GM13977 (cell line): ENCODE measurements at regions not wholly inside any gene's neighbourhood (a gene's known extent, or its start where the extent isn't known, plus 50 kb on each side); places are given as distances from the start of the nearest gene placed in this dataset.
"Not testable (repeated sequence)": the region's sequence is repeated elsewhere in the genome, so short reads cannot be mapped to it uniquely, and the experiment has no call there.

Experiments used
- DNase-seq: peaks from one replicate; pipeline ENCODE4 v3.0.0; 2012; ENCODE audit warnings: low spot score
- CTCF ChIP-seq: IDR thresholded peaks from 2 replicates; pipeline ENCODE4 v1.5.1; 2012; ENCODE audit warnings: mild to moderate bottlenecking, control low read depth; ENCODE audit not compliant: insufficient read depth; ENCODE audit errors: extremely low read depth, missing control alignments
- in situ Hi-C: fragments of 300-500 bp; cut with MboI; formaldehyde crosslinking; loops from one replicate; pipeline ENCODE4 v1.12.0; 2022; ENCODE audit warnings: low sequenced_read_pairs, low pct_unique_long_range_greater_than_20kb, mixed read lengths, inconsistent platforms; ENCODE audit not compliant: unreplicated experiment

DNA sequence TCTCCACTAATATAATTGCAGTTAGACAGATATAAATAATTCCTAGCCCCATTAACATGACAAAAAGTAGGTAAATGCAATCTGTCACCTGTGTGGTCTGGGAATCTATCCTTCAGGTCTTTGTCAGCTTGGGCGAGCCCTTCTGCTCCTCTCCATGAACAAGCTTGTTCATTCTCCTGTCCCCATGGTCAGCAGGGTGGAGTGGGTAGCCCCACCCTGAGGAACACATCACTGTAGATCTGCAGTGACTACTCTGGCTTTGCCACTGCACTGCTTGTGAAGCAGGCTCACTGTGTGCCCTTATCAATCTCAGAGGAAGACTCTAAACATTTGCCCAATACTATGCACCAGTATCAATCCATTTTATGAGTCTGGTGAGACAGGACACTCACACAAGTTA is 279.0 kb downstream of the MATN1 start:
- DNase-seq = no peak
- TF ChIP-seq CTCF = no peak
- in situ Hi-C loops = no loop called here

GRCh38 chr1:30438274-30438673 is 285.1 kb downstream of the MATN1 start:
- in situ Hi-C loops, DNase-seq: not testable (repeated sequence)

GRCh38 chr1:30437059-30437576 is 286.3 kb downstream of the MATN1 start:
- no peak for TF ChIP-seq CTCF
- DNase-seq = no peak
- in situ Hi-C loops = no loop called here

- DNase-seq = no peak
- in situ Hi-C loops = no loop called here
- TF ChIP-seq CTCF = no peak
These were observed 295.8 kb downstream of the MATN1 start for GRCh38 chr1:30427545-30427944.

GRCh38 chr1:30425046-30425445 is 298.3 kb downstream of the MATN1 start:
- DNase-seq = no peak
- no peak for TF ChIP-seq CTCF
- in situ Hi-C loops = no loop called here

DNA sequence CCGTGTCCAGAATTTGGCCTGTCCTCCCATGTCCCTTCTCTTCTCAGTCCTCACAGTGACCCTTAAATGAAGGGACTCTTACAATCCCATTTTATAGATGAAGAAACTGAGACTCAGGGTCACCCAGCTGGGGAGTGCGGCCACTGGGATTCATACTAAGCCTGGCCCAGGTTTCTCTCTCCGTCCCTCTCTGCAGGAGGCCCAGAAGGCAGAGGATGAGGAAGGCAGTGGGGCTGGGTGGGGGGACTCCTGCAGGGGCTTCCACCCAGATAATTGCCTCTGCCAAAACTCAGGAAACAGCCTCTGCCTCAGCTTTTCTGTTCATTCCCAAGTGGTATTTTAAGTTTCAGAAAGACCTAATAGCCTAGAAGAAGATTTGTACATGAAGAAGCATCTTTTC is 299.8 kb downstream of the MATN1 start:
- in situ Hi-C loops = no loop called here
- TF ChIP-seq CTCF = no peak
- DNase-seq = no peak

DNA sequence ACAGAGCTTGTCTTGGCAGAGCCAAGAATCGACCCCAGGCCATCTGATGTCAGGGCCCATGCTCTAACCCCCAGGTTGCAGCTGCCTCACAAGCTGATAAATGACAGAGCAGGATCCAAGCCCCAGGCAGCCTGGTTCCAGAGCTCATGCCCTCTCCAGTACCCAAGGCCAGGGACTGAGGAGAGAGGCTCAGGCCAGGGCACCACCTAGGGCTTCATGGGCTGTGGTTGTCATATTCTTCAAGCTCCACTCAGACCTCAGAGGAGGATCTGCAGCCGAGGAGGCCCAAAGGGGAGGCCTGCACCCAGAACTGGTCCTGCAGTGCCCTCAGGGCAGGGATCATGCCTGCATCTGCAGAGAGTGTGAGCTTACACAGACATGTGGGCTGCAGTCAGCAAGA is 301.1 kb downstream of the MATN1 start:
- DNase-seq = no peak
- in situ Hi-C loops = no loop called here
- no peak for TF ChIP-seq CTCF
